Neural cell (in vitro differentiated cells): ENCODE measurements at regions not wholly inside any gene's neighbourhood (a gene's known extent, or its start where the extent isn't known, plus 50 kb on each side); places are given as distances from the start of the nearest gene placed in this dataset.

Source experiments
- H2AFZ ChIP-seq: fragments of 200-600, 300-800 bp; sonication (generic), shearing (Covaris generic); 2 replicates; pipeline ENCODE4 v1.6.0; 2014; ENCODE audit warnings: low read depth, mild to moderate bottlenecking, antibody characterized with exemption, low read length, moderate library complexity
- H3F3A ChIP-seq: fragments of 200-600 bp; shearing (Covaris generic); 2 replicates; pipeline ENCODE4 v1.6.1; 2016; ENCODE audit warnings: mild to moderate bottlenecking, moderate library complexity, mixed read lengths, antibody characterized with exemption, low read length; ENCODE audit not compliant: insufficient read depth, poor library complexity, severe bottlenecking
- H3K27ac ChIP-seq: fragments of 200-600, 300-800 bp; sonication (generic), shearing (Covaris generic); 2 replicates; pipeline ENCODE4 v1.5.1; 2014; ENCODE audit warnings: mild to moderate bottlenecking, low read length, moderate library complexity
- H3K27me3 ChIP-seq: fragments of 300-800, 200-600 bp; sonication (generic), shearing (Covaris generic); 2 replicates; pipeline ENCODE4 v1.6.0; 2014; ENCODE audit warnings: mild to moderate bottlenecking, low read depth, low read length, moderate library complexity; ENCODE audit not compliant: insufficient read depth
- H3K36me3 ChIP-seq: fragments of 300-800, 200-600 bp; sonication (generic), shearing (Covaris generic); 2 replicates; pipeline ENCODE4 v1.5.1; 2014; ENCODE audit warnings: mild to moderate bottlenecking, antibody characterized with exemption, low read length, moderate library complexity; ENCODE audit not compliant: insufficient read depth
- H3K4me2 ChIP-seq: fragments of 300-800, 200-600 bp; sonication (generic), shearing (Covaris generic); 2 replicates; pipeline ENCODE4 v1.6.0; 2014; ENCODE audit warnings: mild to moderate bottlenecking, low read length
- H3K4me3 ChIP-seq: fragments of 300-800, 200-600 bp; sonication (generic), shearing (Covaris generic); 2 replicates; pipeline ENCODE4 v1.5.1; 2014; ENCODE audit warnings: mild to moderate bottlenecking, low read length, moderate library complexity
- H3K79me2 ChIP-seq: fragments of 200-600 bp; shearing (Covaris generic); replicated peaks from 2 replicates; pipeline ENCODE4 v1.6.0; 2014; ENCODE audit warnings: mild to moderate bottlenecking, low read length, moderate library complexity; ENCODE audit not compliant: insufficient read depth
- H3K9ac ChIP-seq: fragments of 300-800, 200-600 bp; sonication (generic), shearing (Covaris generic); 2 replicates; pipeline ENCODE4 v1.6.1; 2016; ENCODE audit warnings: mild to moderate bottlenecking, low read length, mixed read lengths
- H3K9me2 ChIP-seq: fragments of 200-600 bp; shearing (Covaris generic); 2 replicates; pipeline ENCODE4 v1.6.1; 2016; ENCODE audit warnings: mild to moderate bottlenecking, low read length, mixed read lengths; ENCODE audit not compliant: insufficient read depth
- H3K9me3 ChIP-seq: fragments of 200-600, 300-800 bp; sonication (generic), shearing (Covaris generic); 2 replicates; pipeline ENCODE4 v1.6.1; 2016; ENCODE audit warnings: mild to moderate bottlenecking, mixed run types, low read length, moderate library complexity, mixed read lengths
- H4K20me1 ChIP-seq: fragments of 200-600 bp; shearing (Covaris generic); 2 replicates; pipeline ENCODE4 v1.6.1; 2016; ENCODE audit warnings: mild to moderate bottlenecking, mixed run types; ENCODE audit not compliant: insufficient read depth
- EP300 ChIP-seq: fragments of 450-650 bp; conservative IDR thresholded peaks from 2 replicates; pipeline ENCODE4 v1.6.1; 2014; ENCODE audit warnings: antibody characterized with exemption, mild to moderate bottlenecking, moderate library complexity; ENCODE audit not compliant: poor library complexity, severe bottlenecking
- EZH2 ChIP-seq: fragments of 200-600, 300-800 bp; shearing (Covaris generic), sonication (generic); IDR thresholded peaks from 2 replicates; pipeline ENCODE4 v1.6.1; 2014; ENCODE audit warnings: antibody characterized with exemption, low read length, borderline replicate concordance, mild to moderate bottlenecking; ENCODE audit not compliant: insufficient read depth, poor library complexity, severe bottlenecking
- MXI1 ChIP-seq: fragments of 450-650 bp; conservative IDR thresholded peaks from 2 replicates; pipeline ENCODE4 v1.6.1; 2014; ENCODE audit warnings: antibody characterized with exemption, mild to moderate bottlenecking; ENCODE audit not compliant: poor library complexity, severe bottlenecking
- POLR2AphosphoS5 ChIP-seq: IDR thresholded peaks from 2 replicates; pipeline ENCODE4 v1.6.1; 2012
- RAD21 ChIP-seq: fragments of 450-650 bp; conservative IDR thresholded peaks from 2 replicates; pipeline ENCODE4 v1.6.1; 2014; ENCODE audit warnings: antibody characterized with exemption, mild to moderate bottlenecking, moderate library complexity
- SMC3 ChIP-seq: fragments of 450-650 bp; conservative IDR thresholded peaks from 2 replicates; pipeline ENCODE4 v1.6.1; 2014; ENCODE audit warnings: antibody characterized with exemption, mild to moderate bottlenecking, moderate library complexity; ENCODE audit not compliant: poor library complexity
- TAF1 ChIP-seq: IDR thresholded peaks from 2 replicates; pipeline ENCODE4 v1.6.1; 2012; ENCODE audit warnings: low read depth
- TF ChIP-seq, protein P1 (sequence below): IDR thresholded peaks from 2 replicates; pipeline ENCODE4 v1.6.1; 2012; ENCODE audit warnings: borderline replicate concordance
- TF ChIP-seq, protein P2 (sequence below): fragments of 450-650 bp; IDR thresholded peaks from 2 replicates; pipeline ENCODE4 v1.5.1; 2014; ENCODE audit warnings: antibody characterized with exemption, mild to moderate bottlenecking, moderate library complexity; ENCODE audit not compliant: poor library complexity, severe bottlenecking

GRCh38 chr4:11079171-11079570 lies 349.5 kb downstream of the HS3ST1 start:
- Histone ChIP-seq H3K27ac (no peak overlapping the region), H3K4me3 (no peak overlapping the region), H3K36me3 (no peaks in the 10 kb centered on the region), H3K9me2 (no peaks in the 10 kb centered on the region), H2AFZ (no peak overlapping the region), H3K4me2 (no peak overlapping the region), H3K9me3 (no peaks in the 10 kb centered on the region), H3K79me2 (no peaks in the 10 kb centered on the region), H3F3A (no peaks in the 10 kb centered on the region), H4K20me1 (no peaks in the 10 kb centered on the region), H3K9ac (no peak overlapping the region), H3K27me3 (no peaks in the 10 kb centered on the region)
- TF ChIP-seq, protein P1, sequence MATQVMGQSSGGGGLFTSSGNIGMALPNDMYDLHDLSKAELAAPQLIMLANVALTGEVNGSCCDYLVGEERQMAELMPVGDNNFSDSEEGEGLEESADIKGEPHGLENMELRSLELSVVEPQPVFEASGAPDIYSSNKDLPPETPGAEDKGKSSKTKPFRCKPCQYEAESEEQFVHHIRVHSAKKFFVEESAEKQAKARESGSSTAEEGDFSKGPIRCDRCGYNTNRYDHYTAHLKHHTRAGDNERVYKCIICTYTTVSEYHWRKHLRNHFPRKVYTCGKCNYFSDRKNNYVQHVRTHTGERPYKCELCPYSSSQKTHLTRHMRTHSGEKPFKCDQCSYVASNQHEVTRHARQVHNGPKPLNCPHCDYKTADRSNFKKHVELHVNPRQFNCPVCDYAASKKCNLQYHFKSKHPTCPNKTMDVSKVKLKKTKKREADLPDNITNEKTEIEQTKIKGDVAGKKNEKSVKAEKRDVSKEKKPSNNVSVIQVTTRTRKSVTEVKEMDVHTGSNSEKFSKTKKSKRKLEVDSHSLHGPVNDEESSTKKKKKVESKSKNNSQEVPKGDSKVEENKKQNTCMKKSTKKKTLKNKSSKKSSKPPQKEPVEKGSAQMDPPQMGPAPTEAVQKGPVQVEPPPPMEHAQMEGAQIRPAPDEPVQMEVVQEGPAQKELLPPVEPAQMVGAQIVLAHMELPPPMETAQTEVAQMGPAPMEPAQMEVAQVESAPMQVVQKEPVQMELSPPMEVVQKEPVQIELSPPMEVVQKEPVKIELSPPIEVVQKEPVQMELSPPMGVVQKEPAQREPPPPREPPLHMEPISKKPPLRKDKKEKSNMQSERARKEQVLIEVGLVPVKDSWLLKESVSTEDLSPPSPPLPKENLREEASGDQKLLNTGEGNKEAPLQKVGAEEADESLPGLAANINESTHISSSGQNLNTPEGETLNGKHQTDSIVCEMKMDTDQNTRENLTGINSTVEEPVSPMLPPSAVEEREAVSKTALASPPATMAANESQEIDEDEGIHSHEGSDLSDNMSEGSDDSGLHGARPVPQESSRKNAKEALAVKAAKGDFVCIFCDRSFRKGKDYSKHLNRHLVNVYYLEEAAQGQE: no peak
- TF ChIP-seq POLR2AphosphoS5: no peak
- TF ChIP-seq EP300: no peak
- TF ChIP-seq RAD21: no peak

GRCh38 chr4:11074581-11075241 lies 354.0 kb downstream of the HS3ST1 start:
- Histone ChIP-seq H2AFZ (no peak overlapping the region), H3K27me3 (no peaks in the 10 kb centered on the region), H4K20me1 (no peaks in the 10 kb centered on the region), H3K9ac (no peak overlapping the region), H3K36me3 (no peaks in the 10 kb centered on the region), H3K9me3 (no peaks in the 10 kb centered on the region), H3K4me3 (no peak overlapping the region), H3F3A (no peaks in the 10 kb centered on the region), H3K27ac (no peak overlapping the region), H3K9me2 (no peaks in the 10 kb centered on the region), H3K4me2 (no peak overlapping the region), H3K79me2 (no peaks in the 10 kb centered on the region)
- TF ChIP-seq, protein P2, sequence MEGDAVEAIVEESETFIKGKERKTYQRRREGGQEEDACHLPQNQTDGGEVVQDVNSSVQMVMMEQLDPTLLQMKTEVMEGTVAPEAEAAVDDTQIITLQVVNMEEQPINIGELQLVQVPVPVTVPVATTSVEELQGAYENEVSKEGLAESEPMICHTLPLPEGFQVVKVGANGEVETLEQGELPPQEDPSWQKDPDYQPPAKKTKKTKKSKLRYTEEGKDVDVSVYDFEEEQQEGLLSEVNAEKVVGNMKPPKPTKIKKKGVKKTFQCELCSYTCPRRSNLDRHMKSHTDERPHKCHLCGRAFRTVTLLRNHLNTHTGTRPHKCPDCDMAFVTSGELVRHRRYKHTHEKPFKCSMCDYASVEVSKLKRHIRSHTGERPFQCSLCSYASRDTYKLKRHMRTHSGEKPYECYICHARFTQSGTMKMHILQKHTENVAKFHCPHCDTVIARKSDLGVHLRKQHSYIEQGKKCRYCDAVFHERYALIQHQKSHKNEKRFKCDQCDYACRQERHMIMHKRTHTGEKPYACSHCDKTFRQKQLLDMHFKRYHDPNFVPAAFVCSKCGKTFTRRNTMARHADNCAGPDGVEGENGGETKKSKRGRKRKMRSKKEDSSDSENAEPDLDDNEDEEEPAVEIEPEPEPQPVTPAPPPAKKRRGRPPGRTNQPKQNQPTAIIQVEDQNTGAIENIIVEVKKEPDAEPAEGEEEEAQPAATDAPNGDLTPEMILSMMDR: no peak
- TF ChIP-seq MXI1: no peak
- TF ChIP-seq, protein P1: no peak
- TF ChIP-seq SMC3: no peak
- TF ChIP-seq TAF1: no peak
- no peak for TF ChIP-seq POLR2AphosphoS5
- TF ChIP-seq EZH2: no peak
- no peak for TF ChIP-seq RAD21
- TF ChIP-seq EP300: no peak
